ENCODE measurements at regions not wholly inside any gene's neighbourhood (a gene's known extent, or its start where the extent isn't known, plus 50 kb on each side); places are given as distances from the start of the nearest gene placed in this dataset.

DNA sequence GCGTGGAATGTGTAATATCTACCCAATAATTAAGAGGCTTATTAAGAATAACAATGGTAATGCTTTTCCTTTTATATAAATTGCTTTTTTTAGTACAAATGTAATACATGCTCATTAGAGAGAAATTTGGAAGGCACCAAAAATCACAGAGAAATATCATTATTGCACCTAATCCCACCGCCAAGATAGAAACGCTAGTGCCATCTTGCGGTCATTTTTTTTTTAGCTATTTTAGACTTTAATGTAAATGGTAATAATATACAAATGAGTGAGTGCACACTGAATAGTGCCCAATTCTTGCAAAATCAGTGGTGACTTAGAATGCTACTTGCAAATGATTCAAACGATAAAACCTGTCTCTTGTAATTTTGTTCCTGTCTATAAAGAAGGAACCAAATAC, 576.8 kb upstream of the TMEM132C start:
- Histone ChIP-seq H3K4me1 (no peaks in the 10 kb centered on the region), H3K27me3 (peaks cover 0 to 3% (median 0%) of the 10 kb centered on the region in 9 donors), H3K4me3 (no peak overlapping the region), H3K9me3 (no peaks in the 10 kb centered on the region), H3K36me3 (no peaks in the 10 kb centered on the region), H3K27ac (no peak overlapping the region)
- ATAC-seq (no peak), DNase-seq (no peak)
- intact Hi-C loops (cut with DNase I), result no loop called here
- 52 to 66% (median 65%) methylated on average over 5 of the region's 5 CpGs for WGBS, 4 donors
- peak in 3 of 12 donors; percentile 16 to 18 (median 17) for TF ChIP-seq CTCF (IDR thresholded peaks at IDR 0.05)
- TF ChIP-seq POLR2A (IDR thresholded peaks at IDR 0.05), result no peak

DNA sequence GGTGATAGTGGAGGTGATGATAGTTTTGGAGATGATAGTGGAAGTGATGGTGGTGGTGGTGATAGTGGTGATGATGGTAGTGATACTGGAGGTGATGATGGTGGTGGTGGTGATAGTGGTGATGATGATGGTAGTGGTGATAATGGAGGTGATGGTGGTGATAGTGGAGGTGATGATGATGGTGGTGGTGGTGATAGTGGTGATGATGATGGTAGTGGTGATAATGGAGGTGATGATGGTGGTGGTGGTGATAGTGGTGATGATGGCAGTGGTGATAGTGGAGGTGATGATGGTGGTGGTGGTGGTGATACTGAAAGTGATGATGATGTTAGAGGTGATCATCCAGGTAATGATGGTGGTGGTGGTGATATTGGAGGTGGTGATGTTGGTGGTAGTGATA, 570.0 kb upstream of the TMEM132C start:
- no peaks in the 10 kb centered on the region for H3K36me3 ChIP-seq
- H3K27ac ChIP-seq, result no peak overlapping the region
- H3K27me3 ChIP-seq, result peaks cover 0 to 7% (median 0%) of the 10 kb centered on the region in 9 donors
- TF ChIP-seq POLR2A (IDR thresholded peaks at IDR 0.05) (no peak), CTCF (IDR thresholded peaks at IDR 0.05) (no peak)
- peaks cover 0 to 6% (median 0%) of the 10 kb centered on the region in 12 donors for H3K9me3 ChIP-seq
- ATAC-seq, result peak in 1 of 4 donors; percentile 33
- no peak overlapping the region for H3K4me3 ChIP-seq
- intact Hi-C loops (cut with DNase I), result no loop called here
- no peak for DNase-seq
- no peaks in the 10 kb centered on the region for H3K4me1 ChIP-seq

GRCh38 chr12:127703026-127703425, 563.9 kb upstream of the TMEM132C start:
- H3K36me3 ChIP-seq, result no peaks in the 10 kb centered on the region
- intact Hi-C loops (cut with DNase I), result no loop called here
- no peak overlapping the region for H3K4me3 ChIP-seq
- peaks cover 0 to 3% (median 0%) of the 10 kb centered on the region in 9 donors for H3K27me3 ChIP-seq
- DNase-seq (no peak), ATAC-seq (no peak)
- 66 to 74% (median 72%) methylated on average over 6 of the region's 6 CpGs for WGBS, 4 donors
- H3K27ac ChIP-seq, result no peak overlapping the region
- peaks cover 0 to 6% (median 0%) of the 10 kb centered on the region in 12 donors for H3K9me3 ChIP-seq
- no peak for TF ChIP-seq POLR2A (IDR thresholded peaks at IDR 0.05)
- no peak for TF ChIP-seq CTCF (IDR thresholded peaks at IDR 0.05)
- H3K4me1 ChIP-seq, result no peaks in the 10 kb centered on the region

- H3K27me3 ChIP-seq, result peaks cover 0 to 18% (median 0%) of the 10 kb centered on the region in 9 donors
- H3K4me1 ChIP-seq, result no peaks in the 10 kb centered on the region
- ATAC-seq (no peak), DNase-seq (no peak)
- 36 to 44% (median 39%) methylated on average over 8 of the region's 8 CpGs for WGBS, 4 donors
- H3K27ac ChIP-seq, result no peak overlapping the region
- intact Hi-C loops (cut with DNase I), result no loop called here
- H3K9me3 ChIP-seq, result no peaks in the 10 kb centered on the region
- TF ChIP-seq POLR2A (IDR thresholded peaks at IDR 0.05), result no peak
- TF ChIP-seq CTCF (IDR thresholded peaks at IDR 0.05), result peak in 5 of 12 donors; percentile 9 to 14 (median 11)
- no peaks in the 10 kb centered on the region for H3K36me3 ChIP-seq
- no peak overlapping the region for H3K4me3 ChIP-seq
These were observed 555.9 kb upstream of the TMEM132C start for GRCh38 chr12:127711108-127711507.

Data from heart left ventricle (tissue), 16 donors.